OCI-LY1 (cell line): ENCODE measurements at regions not wholly inside any gene's neighbourhood (a gene's known extent, or its start where the extent isn't known, plus 50 kb on each side); places are given as distances from the start of the nearest gene placed in this dataset.
A peak's percentile ranks its signal among the peaks of the same experiment; 100 is the strongest.

Experiments
- H2AFZ ChIP-seq: fragments of 200-600 bp; sonication (generic), shearing (Covaris generic); 2 replicates; pipeline ENCODE4 v1.6.0; 2014; ENCODE audit warnings: antibody characterized with exemption, mild to moderate bottlenecking, low read length
- H3F3A ChIP-seq: fragments of 200-600 bp; sonication (generic), shearing (Covaris generic); 2 replicates; pipeline ENCODE4 v1.6.0; 2014; ENCODE audit warnings: mild to moderate bottlenecking, antibody characterized with exemption, low read length, moderate library complexity; ENCODE audit not compliant: insufficient read depth
- H3K27ac ChIP-seq: fragments of 200-600 bp; sonication (generic); 2 replicates; pipeline ENCODE4 v1.5.1; 2014; ENCODE audit warnings: low read length, mixed run types, mild to moderate bottlenecking, low read depth; ENCODE audit not compliant: poor library complexity, severe bottlenecking
- H3K27me3 ChIP-seq: fragments of 200-600 bp; sonication (generic); 2 replicates; pipeline ENCODE4 v1.6.0; 2014; ENCODE audit warnings: antibody characterized with exemption, mild to moderate bottlenecking, low read length, moderate library complexity; ENCODE audit not compliant: insufficient read depth
- H3K36me3 ChIP-seq: fragments of 200-600 bp; sonication (generic); 2 replicates; pipeline ENCODE4 v1.6.1; 2014; ENCODE audit warnings: mild to moderate bottlenecking, antibody characterized with exemption, low read length, moderate library complexity, mixed read lengths; ENCODE audit not compliant: insufficient read depth
- H3K4me1 ChIP-seq: fragments of 200-600 bp; sonication (generic); 2 replicates; pipeline ENCODE4 v1.5.1; 2014; ENCODE audit warnings: mild to moderate bottlenecking, low read length, moderate library complexity; ENCODE audit not compliant: insufficient read depth, severe bottlenecking
- H3K4me2 ChIP-seq: fragments of 200-600 bp; sonication (generic), shearing (Covaris generic); 2 replicates; pipeline ENCODE4 v1.6.1; 2014; ENCODE audit warnings: low read length
- H3K4me3 ChIP-seq: fragments of 200-600 bp; sonication (generic); 2 replicates; pipeline ENCODE4 v1.5.1; 2014; ENCODE audit warnings: low read length, low read depth, mild to moderate bottlenecking, mixed read lengths; ENCODE audit not compliant: poor library complexity, severe bottlenecking
- H3K79me2 ChIP-seq: fragments of 200-600 bp; shearing (Covaris generic); 2 replicates; pipeline ENCODE4 v1.6.1; 2016; ENCODE audit warnings: mixed run types, low read length, mixed read lengths; ENCODE audit not compliant: insufficient read depth
- H3K9ac ChIP-seq: fragments of 200-600 bp; sonication (generic), shearing (Covaris generic); 2 replicates; pipeline ENCODE4 v1.6.1; 2014; ENCODE audit warnings: mild to moderate bottlenecking, low read length, mixed read lengths
- H3K9me2 ChIP-seq: fragments of 200-600 bp; sonication (generic), shearing (Covaris generic); 2 replicates; pipeline ENCODE4 v1.6.1; 2014; ENCODE audit warnings: low read depth, mild to moderate bottlenecking, low read length, mixed read lengths
- H3K9me3 ChIP-seq: fragments of 200-600 bp; shearing (Covaris generic); 2 replicates; pipeline ENCODE4 v1.6.1; 2014; ENCODE audit warnings: low read length, mixed read lengths
- H4K20me1 ChIP-seq: fragments of 200-600 bp; sonication (generic), shearing (Covaris generic); 2 replicates; pipeline ENCODE4 v1.6.0; 2016; ENCODE audit warnings: mild to moderate bottlenecking, low read length; ENCODE audit not compliant: insufficient read depth
- EZH2 ChIP-seq: fragments of 200-600 bp; sonication (generic), shearing (Covaris generic); IDR thresholded peaks from 2 replicates; pipeline ENCODE4 v1.8.0; 2017; ENCODE audit warnings: borderline replicate concordance, mixed run types, mild to moderate bottlenecking, antibody characterized with exemption, low read length, moderate library complexity, mixed read lengths
- TF ChIP-seq, protein P1 (sequence below): fragments of 200-600 bp; sonication (generic), shearing (Covaris generic); IDR thresholded peaks from 2 replicates; pipeline ENCODE4 v1.5.1; 2017; ENCODE audit warnings: mild to moderate bottlenecking, antibody characterized with exemption, low read length, moderate library complexity, mixed read lengths

DNA sequence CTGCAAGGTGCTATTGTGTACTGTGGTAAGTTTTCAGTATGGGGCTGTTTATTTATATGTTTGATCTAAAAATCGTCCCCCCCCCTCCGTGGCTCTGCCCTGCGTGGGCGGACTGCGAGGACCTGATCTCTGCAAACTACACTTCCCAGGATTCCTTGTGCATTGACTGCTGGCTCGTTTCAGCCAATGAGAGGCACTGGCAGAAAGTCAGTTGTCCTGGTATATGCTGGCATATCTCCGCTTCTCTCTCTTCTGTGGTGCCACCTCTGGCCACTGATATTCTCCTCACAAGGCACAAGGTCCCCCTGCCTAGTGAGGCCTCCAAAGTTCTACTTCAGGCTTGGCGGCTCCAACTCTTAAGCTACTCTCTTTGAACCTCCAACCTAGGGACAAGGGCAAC is 168.8 kb upstream of the ZFP42 start:
- Histone ChIP-seq H3F3A (no peaks in the 10 kb centered on the region), H3K9me3 (no peaks in the 10 kb centered on the region), H3K4me2 (peak overlapping the region; percentile 54), H3K9ac (no peak overlapping the region), H3K79me2 (no peaks in the 10 kb centered on the region), H3K9me2 (no peaks in the 10 kb centered on the region), H3K27ac (no peak overlapping the region), H3K36me3 (no peaks in the 10 kb centered on the region), H3K4me3 (peak overlapping the region; percentile 33), H2AFZ (no peak overlapping the region), H3K4me1 (peaks cover 9% of the 10 kb centered on the region), H3K27me3 (no peaks in the 10 kb centered on the region), H4K20me1 (no peaks in the 10 kb centered on the region)
- TF ChIP-seq EZH2: no peak
- TF ChIP-seq, protein P1, sequence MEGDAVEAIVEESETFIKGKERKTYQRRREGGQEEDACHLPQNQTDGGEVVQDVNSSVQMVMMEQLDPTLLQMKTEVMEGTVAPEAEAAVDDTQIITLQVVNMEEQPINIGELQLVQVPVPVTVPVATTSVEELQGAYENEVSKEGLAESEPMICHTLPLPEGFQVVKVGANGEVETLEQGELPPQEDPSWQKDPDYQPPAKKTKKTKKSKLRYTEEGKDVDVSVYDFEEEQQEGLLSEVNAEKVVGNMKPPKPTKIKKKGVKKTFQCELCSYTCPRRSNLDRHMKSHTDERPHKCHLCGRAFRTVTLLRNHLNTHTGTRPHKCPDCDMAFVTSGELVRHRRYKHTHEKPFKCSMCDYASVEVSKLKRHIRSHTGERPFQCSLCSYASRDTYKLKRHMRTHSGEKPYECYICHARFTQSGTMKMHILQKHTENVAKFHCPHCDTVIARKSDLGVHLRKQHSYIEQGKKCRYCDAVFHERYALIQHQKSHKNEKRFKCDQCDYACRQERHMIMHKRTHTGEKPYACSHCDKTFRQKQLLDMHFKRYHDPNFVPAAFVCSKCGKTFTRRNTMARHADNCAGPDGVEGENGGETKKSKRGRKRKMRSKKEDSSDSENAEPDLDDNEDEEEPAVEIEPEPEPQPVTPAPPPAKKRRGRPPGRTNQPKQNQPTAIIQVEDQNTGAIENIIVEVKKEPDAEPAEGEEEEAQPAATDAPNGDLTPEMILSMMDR: peak; percentile 23; the same call in 1 of the 2 replicates

DNA sequence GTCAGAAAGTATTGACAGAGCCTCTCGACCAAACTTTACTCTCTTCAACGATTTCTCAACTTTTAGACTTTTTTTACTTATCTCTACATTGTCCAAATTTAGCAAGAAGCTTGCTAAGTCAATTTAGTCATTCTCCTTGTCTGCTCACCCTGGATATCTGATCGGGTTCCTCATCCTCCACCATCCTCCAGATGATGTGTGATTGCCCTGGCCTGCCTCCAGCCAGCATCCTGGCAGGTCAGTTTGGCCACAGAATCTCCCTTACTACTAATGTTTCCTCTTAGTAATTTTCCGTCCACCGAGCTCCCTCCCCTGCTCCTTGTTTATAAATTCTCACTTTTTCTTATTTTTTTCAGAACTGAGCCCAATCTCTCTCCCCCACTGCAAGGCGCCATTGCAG is 167.9 kb upstream of the ZFP42 start:
- no peaks in the 10 kb centered on the region for H3F3A ChIP-seq
- H3K9me2 ChIP-seq: no peaks in the 10 kb centered on the region
- no peaks in the 10 kb centered on the region for H3K9me3 ChIP-seq
- no peak overlapping the region for H3K27ac ChIP-seq
- H4K20me1 ChIP-seq: no peaks in the 10 kb centered on the region
- H3K4me1 ChIP-seq: peaks cover 9% of the 10 kb centered on the region
- H3K9ac ChIP-seq: no peak overlapping the region
- H3K79me2 ChIP-seq: no peaks in the 10 kb centered on the region
- H3K4me2 ChIP-seq: no peak overlapping the region
- no peaks in the 10 kb centered on the region; the same call in 1 of the 2 replicates for H3K36me3 ChIP-seq
- no peak overlapping the region for H3K4me3 ChIP-seq
- no peaks in the 10 kb centered on the region for H3K27me3 ChIP-seq
- no peak overlapping the region for H2AFZ ChIP-seq
- TF ChIP-seq EZH2: no peak
- TF ChIP-seq, protein P1: no peak

DNA sequence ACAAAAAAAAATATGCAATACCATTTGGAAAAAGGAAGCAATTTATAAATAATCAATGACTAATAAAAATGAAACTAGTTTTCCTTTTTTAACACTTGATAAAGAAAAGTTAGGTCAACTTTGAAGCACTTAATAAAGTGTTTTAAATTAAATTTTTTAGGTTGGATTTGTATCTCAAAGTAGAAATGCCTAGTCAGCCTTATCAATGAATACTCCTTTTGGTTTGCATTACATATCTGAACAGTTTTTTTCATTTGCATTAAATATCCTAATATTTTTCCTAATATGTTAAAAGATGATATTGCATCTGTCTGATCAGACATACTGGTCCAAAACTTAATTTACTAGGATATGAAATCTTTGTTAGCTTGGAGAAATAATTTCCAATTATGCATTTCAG is 155.8 kb upstream of the ZFP42 start:
- H3K9me2 ChIP-seq: no peaks in the 10 kb centered on the region
- no peaks in the 10 kb centered on the region for H3K4me1 ChIP-seq
- no peak for TF ChIP-seq EZH2
- TF ChIP-seq, protein P1: no peak
- no peaks in the 10 kb centered on the region for H3F3A ChIP-seq
- H3K4me3 ChIP-seq: no peak overlapping the region
- H3K9me3 ChIP-seq: no peaks in the 10 kb centered on the region
- no peak overlapping the region for H3K4me2 ChIP-seq
- no peaks in the 10 kb centered on the region for H3K79me2 ChIP-seq
- H3K9ac ChIP-seq: no peak overlapping the region
- no peaks in the 10 kb centered on the region for H3K36me3 ChIP-seq
- H2AFZ ChIP-seq: no peak overlapping the region
- no peaks in the 10 kb centered on the region for H3K27me3 ChIP-seq
- no peaks in the 10 kb centered on the region for H4K20me1 ChIP-seq
- no peak overlapping the region for H3K27ac ChIP-seq
